GM12878 (cell line): ENCODE measurements at regions not wholly inside any gene's neighbourhood (a gene's known extent, or its start where the extent isn't known, plus 50 kb on each side); places are given as distances from the start of the nearest gene placed in this dataset.

Experiments used
- CBX5 ChIP-seq: sonication (generic); IDR thresholded peaks from 2 replicates; pipeline ENCODE4 v1.6.1; 2016; ENCODE audit warnings: low read depth, moderate library complexity, mild to moderate bottlenecking, inconsistent platforms
- HCFC1 ChIP-seq: fragments of 150-350 bp; IDR thresholded peaks from 2 replicates; pipeline ENCODE4 v1.6.1; 2014; ENCODE audit warnings: low read length
- SIN3A ChIP-seq: IDR thresholded peaks from 2 replicates; pipeline ENCODE4 v1.6.1; 2012; ENCODE audit warnings: low read depth, low read length, improper control_type of control experiment
- TF ChIP-seq, protein P1 (sequence below): IDR thresholded peaks from 2 replicates; pipeline ENCODE4 v1.6.1; 2012; ENCODE audit warnings: improper control_type of control experiment, low read depth, low read length; ENCODE audit not compliant: insufficient replicate concordance
- TF ChIP-seq, protein P2 (sequence below): fragments of 450-650 bp; IDR thresholded peaks from 2 replicates; pipeline ENCODE4 v1.6.1; 2018; ENCODE audit warnings: mild to moderate bottlenecking, low read depth, moderate library complexity; ENCODE audit not compliant: partially characterized antibody

DNA sequence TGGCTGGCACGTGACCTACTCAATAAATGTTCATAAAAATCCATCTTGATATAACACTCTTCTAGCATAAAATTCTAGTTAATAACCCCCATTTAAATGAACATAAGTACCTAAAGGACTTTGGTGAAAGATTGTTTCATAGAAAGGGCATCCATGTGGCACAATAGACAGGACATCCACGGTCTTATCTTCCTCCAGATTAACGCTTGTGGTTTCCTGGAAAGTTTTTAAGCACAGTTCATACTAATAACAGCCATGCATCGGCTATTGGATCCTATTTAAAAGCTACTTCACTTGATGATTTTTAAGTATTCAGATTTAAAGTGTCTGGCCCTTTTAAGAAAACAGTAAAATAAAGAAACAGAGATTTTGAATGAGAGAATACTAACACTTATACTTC lies 288.3 kb downstream of the AHR start (continued):
- TF ChIP-seq HCFC1: no peak
- TF ChIP-seq, protein P1, sequence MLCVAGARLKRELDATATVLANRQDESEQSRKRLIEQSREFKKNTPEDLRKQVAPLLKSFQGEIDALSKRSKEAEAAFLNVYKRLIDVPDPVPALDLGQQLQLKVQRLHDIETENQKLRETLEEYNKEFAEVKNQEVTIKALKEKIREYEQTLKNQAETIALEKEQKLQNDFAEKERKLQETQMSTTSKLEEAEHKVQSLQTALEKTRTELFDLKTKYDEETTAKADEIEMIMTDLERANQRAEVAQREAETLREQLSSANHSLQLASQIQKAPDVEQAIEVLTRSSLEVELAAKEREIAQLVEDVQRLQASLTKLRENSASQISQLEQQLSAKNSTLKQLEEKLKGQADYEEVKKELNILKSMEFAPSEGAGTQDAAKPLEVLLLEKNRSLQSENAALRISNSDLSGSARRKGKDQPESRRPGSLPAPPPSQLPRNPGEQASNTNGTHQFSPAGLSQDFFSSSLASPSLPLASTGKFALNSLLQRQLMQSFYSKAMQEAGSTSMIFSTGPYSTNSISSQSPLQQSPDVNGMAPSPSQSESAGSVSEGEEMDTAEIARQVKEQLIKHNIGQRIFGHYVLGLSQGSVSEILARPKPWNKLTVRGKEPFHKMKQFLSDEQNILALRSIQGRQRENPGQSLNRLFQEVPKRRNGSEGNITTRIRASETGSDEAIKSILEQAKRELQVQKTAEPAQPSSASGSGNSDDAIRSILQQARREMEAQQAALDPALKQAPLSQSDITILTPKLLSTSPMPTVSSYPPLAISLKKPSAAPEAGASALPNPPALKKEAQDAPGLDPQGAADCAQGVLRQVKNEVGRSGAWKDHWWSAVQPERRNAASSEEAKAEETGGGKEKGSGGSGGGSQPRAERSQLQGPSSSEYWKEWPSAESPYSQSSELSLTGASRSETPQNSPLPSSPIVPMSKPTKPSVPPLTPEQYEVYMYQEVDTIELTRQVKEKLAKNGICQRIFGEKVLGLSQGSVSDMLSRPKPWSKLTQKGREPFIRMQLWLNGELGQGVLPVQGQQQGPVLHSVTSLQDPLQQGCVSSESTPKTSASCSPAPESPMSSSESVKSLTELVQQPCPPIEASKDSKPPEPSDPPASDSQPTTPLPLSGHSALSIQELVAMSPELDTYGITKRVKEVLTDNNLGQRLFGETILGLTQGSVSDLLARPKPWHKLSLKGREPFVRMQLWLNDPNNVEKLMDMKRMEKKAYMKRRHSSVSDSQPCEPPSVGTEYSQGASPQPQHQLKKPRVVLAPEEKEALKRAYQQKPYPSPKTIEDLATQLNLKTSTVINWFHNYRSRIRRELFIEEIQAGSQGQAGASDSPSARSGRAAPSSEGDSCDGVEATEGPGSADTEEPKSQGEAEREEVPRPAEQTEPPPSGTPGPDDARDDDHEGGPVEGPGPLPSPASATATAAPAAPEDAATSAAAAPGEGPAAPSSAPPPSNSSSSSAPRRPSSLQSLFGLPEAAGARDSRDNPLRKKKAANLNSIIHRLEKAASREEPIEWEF: no peak
- TF ChIP-seq SIN3A: no peak
- TF ChIP-seq, protein P2, sequence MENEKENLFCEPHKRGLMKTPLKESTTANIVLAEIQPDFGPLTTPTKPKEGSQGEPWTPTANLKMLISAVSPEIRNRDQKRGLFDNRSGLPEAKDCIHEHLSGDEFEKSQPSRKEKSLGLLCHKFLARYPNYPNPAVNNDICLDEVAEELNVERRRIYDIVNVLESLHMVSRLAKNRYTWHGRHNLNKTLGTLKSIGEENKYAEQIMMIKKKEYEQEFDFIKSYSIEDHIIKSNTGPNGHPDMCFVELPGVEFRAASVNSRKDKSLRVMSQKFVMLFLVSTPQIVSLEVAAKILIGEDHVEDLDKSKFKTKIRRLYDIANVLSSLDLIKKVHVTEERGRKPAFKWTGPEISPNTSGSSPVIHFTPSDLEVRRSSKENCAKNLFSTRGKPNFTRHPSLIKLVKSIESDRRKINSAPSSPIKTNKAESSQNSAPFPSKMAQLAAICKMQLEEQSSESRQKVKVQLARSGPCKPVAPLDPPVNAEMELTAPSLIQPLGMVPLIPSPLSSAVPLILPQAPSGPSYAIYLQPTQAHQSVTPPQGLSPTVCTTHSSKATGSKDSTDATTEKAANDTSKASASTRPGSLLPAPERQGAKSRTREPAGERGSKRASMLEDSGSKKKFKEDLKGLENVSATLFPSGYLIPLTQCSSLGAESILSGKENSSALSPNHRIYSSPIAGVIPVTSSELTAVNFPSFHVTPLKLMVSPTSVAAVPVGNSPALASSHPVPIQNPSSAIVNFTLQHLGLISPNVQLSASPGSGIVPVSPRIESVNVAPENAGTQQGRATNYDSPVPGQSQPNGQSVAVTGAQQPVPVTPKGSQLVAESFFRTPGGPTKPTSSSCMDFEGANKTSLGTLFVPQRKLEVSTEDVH: no peak
- no peak for TF ChIP-seq CBX5
- TF ChIP-seq, all 136 proteins: peak for 0
